Endothelial cell of hepatic sinusoid (primary cell): ENCODE measurements at regions not wholly inside any gene's neighbourhood (a gene's known extent, or its start where the extent isn't known, plus 50 kb on each side); places are given as distances from the start of the nearest gene placed in this dataset.

Experiments used
- in situ Hi-C: cut with HindIII; loops from 2 replicates; pipeline ENCODE4 v1.10.0; 2017; ENCODE audit warnings: low sequenced_read_pairs

GRCh38 chr2:200171731-200172482 is 134.6 kb upstream of the SPATS2L start:
- in situ Hi-C loops: no loop called here

DNA sequence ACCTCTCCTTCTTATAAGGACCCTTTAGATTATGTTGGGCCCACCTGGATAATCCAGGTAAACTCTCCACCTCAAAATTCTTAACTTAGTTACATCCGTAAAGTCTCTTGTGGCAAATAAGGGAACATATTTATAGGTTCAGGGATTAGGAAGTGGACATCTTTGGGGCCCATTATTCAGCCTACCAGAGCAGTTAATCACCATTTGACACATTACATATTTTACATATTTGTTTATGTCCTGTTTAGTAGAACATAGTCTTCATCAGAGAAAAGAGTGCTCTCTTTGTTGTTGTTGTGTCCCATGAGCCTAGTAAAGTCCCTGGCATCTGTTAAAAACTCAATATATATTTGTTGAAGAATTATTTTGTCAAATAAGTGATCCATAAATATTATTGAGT is 134.0 kb upstream of the SPATS2L start:
- in situ Hi-C loops: no loop called here

- in situ Hi-C loops: no loop called here
Measured at GRCh38 chr2:200172944-200173581, 133.4 kb upstream of the SPATS2L start.

DNA sequence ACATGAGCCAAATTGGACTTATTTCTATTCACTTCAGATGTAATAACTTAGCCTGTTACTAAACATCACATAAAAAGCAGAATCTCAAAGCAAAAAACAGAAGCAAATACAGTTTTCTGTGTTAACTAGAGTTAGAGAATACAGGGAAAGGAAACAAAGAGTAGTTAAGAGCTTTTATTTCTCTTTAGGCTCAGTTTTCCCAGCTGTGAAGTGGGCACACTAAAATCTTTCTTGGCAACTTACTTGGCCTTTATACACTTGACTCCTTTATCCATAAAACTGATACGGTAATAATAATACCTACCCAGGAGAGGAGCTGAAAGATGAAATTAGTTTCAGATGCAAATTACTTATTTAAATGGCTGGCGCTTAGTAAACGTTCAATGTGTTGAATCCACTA is 132.8 kb upstream of the SPATS2L start:
- in situ Hi-C loops: no loop called here

GRCh38 chr2:200174433-200175216 is 131.9 kb upstream of the SPATS2L start:
- in situ Hi-C loops: no loop called here

DNA sequence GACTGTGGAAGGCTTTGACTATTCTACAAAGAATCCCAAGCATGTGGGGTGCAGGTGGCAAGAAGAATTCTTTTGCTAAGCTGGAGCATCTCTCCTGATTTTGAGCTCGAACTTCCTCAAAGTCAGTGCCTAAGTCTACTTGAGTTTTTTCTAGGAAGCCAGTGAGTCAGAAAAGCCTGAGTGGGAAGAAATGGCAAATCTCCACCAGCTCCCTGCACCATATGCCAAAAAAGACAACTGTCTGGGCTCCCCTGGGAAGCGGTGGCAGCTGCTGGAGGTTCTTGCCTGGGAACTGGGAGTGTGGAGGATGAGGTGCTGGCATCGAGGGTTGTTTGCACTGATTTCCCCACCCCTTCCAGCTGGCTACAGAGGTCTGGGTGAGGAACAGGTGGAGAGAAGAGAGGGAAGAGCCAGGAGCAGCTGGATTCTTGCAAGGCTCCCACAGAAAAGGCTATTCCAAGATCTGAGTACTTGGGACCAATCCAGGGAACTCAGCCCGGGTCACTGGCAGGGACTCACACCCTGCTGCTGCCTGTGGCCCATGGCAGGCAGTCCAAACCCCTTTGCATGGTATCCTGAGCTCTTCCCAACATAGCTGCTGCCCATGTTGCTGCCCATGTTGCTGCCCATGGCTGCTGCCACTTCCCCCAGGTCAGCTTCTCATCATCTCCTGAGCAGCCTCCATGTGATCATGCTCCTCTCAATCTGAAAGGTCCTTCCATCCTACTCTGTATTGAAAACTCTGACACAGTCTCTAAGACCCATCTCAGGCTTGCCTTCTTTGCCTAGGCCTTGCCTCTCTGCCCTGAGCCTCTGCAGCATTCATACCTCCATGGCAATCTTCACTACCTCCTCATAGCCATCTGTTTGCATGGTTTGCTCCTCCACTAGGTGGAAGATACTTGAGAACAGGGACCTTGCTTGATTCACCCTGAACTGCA is 128.3 kb upstream of the SPATS2L start:
- in situ Hi-C loops: no loop called here

DNA sequence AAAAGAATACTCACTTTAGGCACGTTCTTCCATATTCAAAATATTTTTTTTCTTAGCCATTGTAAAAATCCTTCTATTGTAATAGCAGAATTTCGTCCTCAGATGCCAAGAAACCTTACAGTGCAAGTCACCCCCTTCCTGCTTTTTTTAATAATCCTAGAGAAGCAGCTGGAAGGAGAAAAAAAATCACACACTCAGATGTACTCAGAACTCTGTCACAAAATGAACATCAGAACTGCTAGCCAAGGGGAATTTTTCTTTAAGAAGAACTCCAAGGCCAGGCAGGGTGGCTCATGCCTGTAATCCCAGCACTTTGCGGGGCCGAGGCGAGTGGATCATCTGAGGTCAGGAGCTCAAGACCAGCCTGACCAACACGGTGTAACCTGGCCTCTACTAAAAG is 127.3 kb upstream of the SPATS2L start:
- in situ Hi-C loops: no loop called here

- in situ Hi-C loops: no loop called here
Measured at GRCh38 chr2:200180943-200181342, 125.5 kb upstream of the SPATS2L start.

- in situ Hi-C loops: no loop called here
Measured at GRCh38 chr2:200181755-200182154, 124.7 kb upstream of the SPATS2L start.

- in situ Hi-C loops: no loop called here
Measured at GRCh38 chr2:200184748-200185627, 121.5 kb upstream of the SPATS2L start.

GRCh38 chr2:200185628-200186000 is 120.9 kb upstream of the SPATS2L start:
- in situ Hi-C loops: no loop called here

DNA sequence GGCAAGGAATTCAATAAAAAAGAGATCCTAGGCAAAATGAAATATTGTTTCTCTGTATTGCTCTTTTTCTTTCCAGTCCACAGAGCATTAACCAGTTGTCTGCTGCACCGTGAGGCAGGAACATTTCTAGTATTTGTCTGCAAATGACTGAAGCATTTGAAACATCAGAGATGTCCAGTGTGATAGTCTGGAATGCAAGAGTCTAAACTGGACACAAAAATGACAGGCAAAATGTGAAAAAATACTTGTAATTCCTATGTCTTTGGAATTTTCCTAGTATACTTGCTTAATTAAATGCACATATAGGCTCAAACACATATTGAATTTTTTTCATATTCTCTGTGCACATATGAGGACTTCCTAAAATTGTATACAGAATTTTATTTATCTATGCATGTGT is 120.5 kb upstream of the SPATS2L start:
- in situ Hi-C loops: no loop called here

DNA sequence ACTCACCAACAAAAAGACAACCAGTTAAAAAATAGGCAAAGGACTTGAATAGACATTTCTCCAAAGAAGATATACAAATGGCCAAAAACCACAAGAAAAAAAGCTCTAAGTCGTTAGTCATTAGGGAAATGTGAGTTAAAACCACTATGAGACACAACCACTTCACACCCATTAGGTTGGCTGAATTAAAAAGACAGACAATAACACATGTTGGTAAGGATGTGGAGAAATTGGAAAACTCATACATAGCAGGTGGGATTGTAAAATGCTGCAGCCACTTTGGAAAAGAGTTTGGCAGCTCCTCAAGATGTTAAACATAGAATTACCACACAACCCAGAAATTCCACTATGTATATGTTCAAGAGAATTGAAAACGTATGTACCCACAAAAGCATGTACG is 117.6 kb upstream of the SPATS2L start:
- in situ Hi-C loops: no loop called here

DNA sequence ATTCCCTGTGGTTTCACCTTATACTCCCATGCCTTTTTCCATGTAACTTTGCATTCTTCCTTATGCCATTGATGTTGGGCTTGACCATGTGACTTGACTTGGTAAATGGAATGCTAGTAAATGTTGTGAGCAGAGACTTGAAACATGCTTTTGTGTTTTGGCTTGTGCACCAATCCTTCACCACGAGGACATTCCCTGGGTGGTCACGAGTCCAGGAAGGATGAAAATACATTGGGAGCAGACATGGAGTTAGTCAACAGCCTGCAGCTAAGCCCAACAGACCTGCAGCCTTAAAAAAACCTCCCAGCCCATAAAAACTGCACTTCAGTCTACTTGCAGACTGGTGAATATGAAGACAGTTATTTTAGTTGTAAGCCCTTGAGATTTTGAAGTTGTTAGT is 116.5 kb upstream of the SPATS2L start:
- in situ Hi-C loops: no loop called here

DNA sequence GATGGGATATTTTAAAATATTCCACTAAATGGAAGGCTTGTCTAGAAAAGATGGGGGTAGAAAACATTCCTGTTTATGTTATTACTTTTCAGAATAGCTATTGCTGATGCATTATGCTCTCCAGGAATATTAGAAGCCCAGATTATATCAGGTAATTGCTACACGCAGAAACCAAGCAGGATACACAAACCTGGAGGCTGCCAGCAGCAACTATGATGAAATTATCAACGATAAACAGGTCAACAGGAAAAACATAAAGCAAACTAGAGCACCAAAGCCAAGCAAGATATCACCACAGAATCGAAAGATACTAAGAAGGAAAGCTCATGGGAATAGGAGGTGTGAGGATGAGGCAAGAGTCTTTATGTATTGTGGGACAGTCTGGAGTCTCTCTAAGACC is 113.2 kb upstream of the SPATS2L start:
- in situ Hi-C loops: no loop called here

- in situ Hi-C loops: no loop called here
Measured at GRCh38 chr2:200193791-200194190, 112.7 kb upstream of the SPATS2L start.

DNA sequence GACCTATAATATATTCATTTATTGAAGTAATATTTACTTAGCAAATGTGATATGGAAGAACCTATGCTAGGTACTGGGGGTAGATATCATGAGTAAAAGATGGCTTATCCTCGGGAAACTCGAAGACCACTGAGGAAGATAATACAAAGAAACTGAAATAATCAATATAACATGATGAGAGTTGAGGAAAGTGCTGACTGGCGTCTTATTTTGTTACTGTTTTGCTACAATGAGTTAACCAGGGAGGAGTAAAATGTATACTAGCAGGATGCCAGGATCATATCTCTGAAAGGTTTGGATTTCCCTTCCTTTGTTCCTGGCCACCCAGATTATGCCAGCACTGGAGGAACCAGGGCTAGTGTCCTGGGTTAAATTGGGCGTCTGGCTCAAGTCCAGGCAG is 111.7 kb upstream of the SPATS2L start:
- in situ Hi-C loops: no loop called here

GRCh38 chr2:200199005-200199404 is 107.5 kb upstream of the SPATS2L start:
- in situ Hi-C loops: no loop called here

GRCh38 chr2:200199576-200200263 is 106.8 kb upstream of the SPATS2L start:
- in situ Hi-C loops: no loop called here
